H1 (cell line): ENCODE measurements at regions not wholly inside any gene's neighbourhood (a gene's known extent, or its start where the extent isn't known, plus 50 kb on each side); places are given as distances from the start of the nearest gene placed in this dataset.

Experiments used
- ASH2L ChIP-seq: fragments of 200-600, 300-600 bp; sonication (generic); IDR thresholded peaks from one replicate; pipeline ENCODE4 v1.7.1; 2017; ENCODE audit warnings: low read length
- CREB1 ChIP-seq: IDR thresholded peaks from 2 replicates; pipeline ENCODE4 v1.6.1; 2012; ENCODE audit warnings: inconsistent platforms
- EZH2 ChIP-seq: fragments of 200-600 bp; sonication (generic); IDR thresholded peaks from 2 replicates; pipeline ENCODE4 v1.7.1; 2012; ENCODE audit warnings: low read depth, mild to moderate bottlenecking, moderate library complexity, low read length, inconsistent platforms; ENCODE audit not compliant: severe bottlenecking
- SIN3A ChIP-seq, 2 experiments: IDR thresholded peaks in 1 of 2; conservative IDR thresholded peaks in 1 of 2; 2 replicates each; pipeline ENCODE4 v1.6.1; 2011 to 2012; ENCODE audit warnings: low read length in 2 of 2, improper control_type of control experiment in 1 of 2, low read depth in 1 of 2, mild to moderate bottlenecking in 1 of 2
- SIRT6 ChIP-seq: IDR thresholded peaks from one replicate; pipeline ENCODE4 v1.7.1; 2012; ENCODE audit warnings: low read length, inconsistent platforms
- ZNF274 ChIP-seq: IDR thresholded peaks from 2 replicates; pipeline ENCODE4 v1.7.0; 2012; ENCODE audit warnings: low read length, borderline replicate concordance; ENCODE audit errors: extremely low read depth
- TF ChIP-seq, protein P1 (sequence below), 3 experiments: IDR thresholded peaks; 1 replicate in 2 of 3; 2 replicates in 1 of 3; pipeline versions ENCODE4 v1.5.1 to v1.6.1; 2011; ENCODE audit warnings: low read length in 3 of 3, mild to moderate bottlenecking in 3 of 3, inconsistent platforms in 2 of 3, low read depth in 1 of 3, moderate library complexity in 1 of 3; ENCODE audit not compliant: insufficient read depth in 1 of 3; ENCODE audit errors: control extremely low read depth in 1 of 3

GRCh38 chr1:69363236-69363635, 204.5 kb upstream of the LRRC7 start:
- no peak for TF ChIP-seq ASH2L
- TF ChIP-seq, protein P1, sequence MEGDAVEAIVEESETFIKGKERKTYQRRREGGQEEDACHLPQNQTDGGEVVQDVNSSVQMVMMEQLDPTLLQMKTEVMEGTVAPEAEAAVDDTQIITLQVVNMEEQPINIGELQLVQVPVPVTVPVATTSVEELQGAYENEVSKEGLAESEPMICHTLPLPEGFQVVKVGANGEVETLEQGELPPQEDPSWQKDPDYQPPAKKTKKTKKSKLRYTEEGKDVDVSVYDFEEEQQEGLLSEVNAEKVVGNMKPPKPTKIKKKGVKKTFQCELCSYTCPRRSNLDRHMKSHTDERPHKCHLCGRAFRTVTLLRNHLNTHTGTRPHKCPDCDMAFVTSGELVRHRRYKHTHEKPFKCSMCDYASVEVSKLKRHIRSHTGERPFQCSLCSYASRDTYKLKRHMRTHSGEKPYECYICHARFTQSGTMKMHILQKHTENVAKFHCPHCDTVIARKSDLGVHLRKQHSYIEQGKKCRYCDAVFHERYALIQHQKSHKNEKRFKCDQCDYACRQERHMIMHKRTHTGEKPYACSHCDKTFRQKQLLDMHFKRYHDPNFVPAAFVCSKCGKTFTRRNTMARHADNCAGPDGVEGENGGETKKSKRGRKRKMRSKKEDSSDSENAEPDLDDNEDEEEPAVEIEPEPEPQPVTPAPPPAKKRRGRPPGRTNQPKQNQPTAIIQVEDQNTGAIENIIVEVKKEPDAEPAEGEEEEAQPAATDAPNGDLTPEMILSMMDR (IDR thresholded peaks at IDR 0.05; ENCODE audit: control extremely low read depth in 1 of 3, insufficient read depth in 1 of 3, low read depth in 1 of 3, low read length in 3 of 3) = no peak
- TF ChIP-seq SIN3A (conservative IDR thresholded peaks at IDR 0.05 in 1 of 2, IDR thresholded peaks at IDR 0.05 in 1 of 2; ENCODE audit: low read depth in 1 of 2, low read length in 2 of 2) = no peak
- no peak for TF ChIP-seq CREB1
- no peak for TF ChIP-seq ZNF274
- no peak for TF ChIP-seq SIRT6
- no peak for TF ChIP-seq EZH2
